ENCODE measurements at regions not wholly inside any gene's neighbourhood (a gene's known extent, or its start where the extent isn't known, plus 50 kb on each side); places are given as distances from the start of the nearest gene placed in this dataset.
A peak's percentile ranks its signal among the peaks of the same experiment; 100 is the strongest.

GRCh38 chr13:50275392-50276063 is 260.3 kb downstream of the KCNRG start (continued):
- TF ChIP-seq ATF2 (tag by site-specific recombination; IDR thresholded peaks at IDR 0.05; ENCODE audit: low read depth) = peak; percentile 90
- no peak for TF ChIP-seq ZNF792 (tag by site-specific recombination; IDR thresholded peaks at IDR 0.05)
- no peak for TF ChIP-seq PRDM1 (tag by site-specific recombination; IDR thresholded peaks at IDR 0.05)
- TF ChIP-seq GLIS1 (tag by site-specific recombination; IDR thresholded peaks at IDR 0.05) = no peak
- TF ChIP-seq ZBTB26 (tag by site-specific recombination; optimal IDR thresholded peaks at IDR 0.05) = no peak
- TF ChIP-seq ZNF214 (tag by site-specific recombination; IDR thresholded peaks at IDR 0.05; ENCODE audit: borderline replicate concordance) = no peak
- TF ChIP-seq ZNF629 (tag by site-specific recombination; IDR thresholded peaks at IDR 0.05) = no peak
- no peak for TF ChIP-seq RBAK (tag by site-specific recombination; IDR thresholded peaks at IDR 0.05)
- no peak for TF ChIP-seq ZNF426 (tag by site-specific recombination; IDR thresholded peaks at IDR 0.05)
- TF ChIP-seq ZNF626 (tag by site-specific recombination; IDR thresholded peaks at IDR 0.05) = no peak
- TF ChIP-seq ZNF18 (tag by site-specific recombination; IDR thresholded peaks at IDR 0.05) = no peak
- no peak for TF ChIP-seq ZSCAN5A (tag by site-specific recombination; IDR thresholded peaks at IDR 0.05)
- TF ChIP-seq ZNF350 (tag by site-specific recombination; IDR thresholded peaks at IDR 0.05) = no peak
- no peak for TF ChIP-seq ZNF621 (tag by site-specific recombination; IDR thresholded peaks at IDR 0.05)
- no peak for TF ChIP-seq ZNF843 (tag by site-specific recombination; IDR thresholded peaks at IDR 0.05)
- TF ChIP-seq SCRT2 (tag by site-specific recombination; IDR thresholded peaks at IDR 0.05) = peak; percentile 47
- no peak for TF ChIP-seq ZNF341 (tag by site-specific recombination; IDR thresholded peaks at IDR 0.05; ENCODE audit: low read depth)
- TF ChIP-seq ZNF354C (tag by site-specific recombination; IDR thresholded peaks at IDR 0.05; ENCODE audit: borderline replicate concordance, low read depth) = no peak
- no peak for TF ChIP-seq ZNF146 (tag by site-specific recombination; IDR thresholded peaks at IDR 0.05)
- TF ChIP-seq ZNF2 (tag by site-specific recombination; IDR thresholded peaks at IDR 0.05) = no peak
- TF ChIP-seq ZNF561 (tag by site-specific recombination; IDR thresholded peaks at IDR 0.05; ENCODE audit: borderline replicate concordance) = no peak
- 0 out of 2 replicates have a peak, but pooled peaks have one; percentile 16 for TF ChIP-seq ZNF600 (tag by site-specific recombination; IDR thresholded peaks at IDR 0.05)
- no peak for TF ChIP-seq REST (tag by site-specific recombination; IDR thresholded peaks at IDR 0.05)
- no peak for TF ChIP-seq ZNF248 (tag by site-specific recombination; IDR thresholded peaks at IDR 0.05)
- no peak for TF ChIP-seq PATZ1 (tag by site-specific recombination; IDR thresholded peaks at IDR 0.05)

Data from HEK293 (cell line).